Astrocyte (in vitro differentiated cells and primary cell): ENCODE measurements at regions not wholly inside any gene's neighbourhood (a gene's known extent, or its start where the extent isn't known, plus 50 kb on each side); places are given as distances from the start of the nearest gene placed in this dataset.

Experiments used
- EZH2 ChIP-seq: IDR thresholded peaks from 2 replicates; pipeline ENCODE4 v1.6.1; 2012; ENCODE audit warnings: mild to moderate bottlenecking, low read length, inconsistent platforms; ENCODE audit not compliant: insufficient read depth
- TF ChIP-seq, protein P1 (sequence below): IDR thresholded peaks from 2 replicates; pipeline ENCODE4 v1.5.1; 2011; ENCODE audit warnings: low read depth, mild to moderate bottlenecking, inconsistent platforms, low read length, moderate library complexity; ENCODE audit not compliant: insufficient read depth

DNA sequence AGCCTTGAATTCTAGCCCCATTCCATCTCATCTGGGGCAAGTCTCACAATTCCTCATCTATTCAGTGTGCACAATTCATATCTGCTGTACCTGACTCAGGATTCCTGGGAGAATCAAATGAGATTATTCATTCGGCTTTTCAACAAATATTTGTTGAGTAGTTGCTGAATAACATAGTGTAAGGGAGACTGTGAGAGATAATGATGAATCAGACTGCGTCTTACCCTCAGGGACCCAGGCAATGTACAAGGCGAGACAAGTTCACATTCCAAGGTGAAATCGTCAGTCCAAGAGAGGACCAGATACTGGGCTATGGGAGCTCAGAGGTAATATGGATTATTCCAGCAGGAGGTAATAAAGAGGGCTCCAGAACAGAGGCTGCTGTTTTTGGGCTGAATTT, 67.8 kb upstream of the SMYD2 start:
- TF ChIP-seq, protein P1, sequence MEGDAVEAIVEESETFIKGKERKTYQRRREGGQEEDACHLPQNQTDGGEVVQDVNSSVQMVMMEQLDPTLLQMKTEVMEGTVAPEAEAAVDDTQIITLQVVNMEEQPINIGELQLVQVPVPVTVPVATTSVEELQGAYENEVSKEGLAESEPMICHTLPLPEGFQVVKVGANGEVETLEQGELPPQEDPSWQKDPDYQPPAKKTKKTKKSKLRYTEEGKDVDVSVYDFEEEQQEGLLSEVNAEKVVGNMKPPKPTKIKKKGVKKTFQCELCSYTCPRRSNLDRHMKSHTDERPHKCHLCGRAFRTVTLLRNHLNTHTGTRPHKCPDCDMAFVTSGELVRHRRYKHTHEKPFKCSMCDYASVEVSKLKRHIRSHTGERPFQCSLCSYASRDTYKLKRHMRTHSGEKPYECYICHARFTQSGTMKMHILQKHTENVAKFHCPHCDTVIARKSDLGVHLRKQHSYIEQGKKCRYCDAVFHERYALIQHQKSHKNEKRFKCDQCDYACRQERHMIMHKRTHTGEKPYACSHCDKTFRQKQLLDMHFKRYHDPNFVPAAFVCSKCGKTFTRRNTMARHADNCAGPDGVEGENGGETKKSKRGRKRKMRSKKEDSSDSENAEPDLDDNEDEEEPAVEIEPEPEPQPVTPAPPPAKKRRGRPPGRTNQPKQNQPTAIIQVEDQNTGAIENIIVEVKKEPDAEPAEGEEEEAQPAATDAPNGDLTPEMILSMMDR = no peak
- no peak for TF ChIP-seq EZH2
